ENCODE measurements at regions not wholly inside any gene's neighbourhood (a gene's known extent, or its start where the extent isn't known, plus 50 kb on each side); places are given as distances from the start of the nearest gene placed in this dataset.

- TF ChIP-seq TAF1 (IDR thresholded peaks at IDR 0.05; ENCODE audit: borderline replicate concordance, insufficient read depth, low read length) (no peak), POLR2AphosphoS5 (IDR thresholded peaks at IDR 0.05; ENCODE audit: low read depth, low read length) (no peak), SIN3A (IDR thresholded peaks at IDR 0.05; ENCODE audit: borderline replicate concordance, insufficient read depth, low read length) (no peak), FOXP2 (optimal IDR thresholded peaks at IDR 0.05; ENCODE audit: borderline replicate concordance, extremely low read depth, extremely low read length, insufficient read depth) (no peak), REST (IDR thresholded peaks at IDR 0.05; ENCODE audit: insufficient read depth in 1 of 2, low read depth in 2 of 2, low read length in 2 of 2) (no peak)
These were observed 89.0 kb upstream of the SFSWAP start for GRCh38 chr12:131621701-131622421.

GRCh38 chr12:131622422-131622955 is 88.4 kb upstream of the SFSWAP start:
- TF ChIP-seq FOXP2 (optimal IDR thresholded peaks at IDR 0.05; ENCODE audit: borderline replicate concordance, extremely low read depth, extremely low read length, insufficient read depth) (no peak), TAF1 (IDR thresholded peaks at IDR 0.05; ENCODE audit: borderline replicate concordance, insufficient read depth, low read length) (no peak), SIN3A (IDR thresholded peaks at IDR 0.05; ENCODE audit: borderline replicate concordance, insufficient read depth, low read length) (no peak), REST (IDR thresholded peaks at IDR 0.05; ENCODE audit: insufficient read depth in 1 of 2, low read depth in 2 of 2, low read length in 2 of 2) (no peak), POLR2AphosphoS5 (IDR thresholded peaks at IDR 0.05; ENCODE audit: low read depth, low read length) (no peak)

GRCh38 chr12:131623404-131624368 is 87.2 kb upstream of the SFSWAP start:
- peak in 1 of 2 experiments; percentile 55; a peak in 1 of 4 replicates for TF ChIP-seq REST (IDR thresholded peaks at IDR 0.05; ENCODE audit: insufficient read depth in 1 of 2, low read depth in 2 of 2, low read length in 2 of 2)

GRCh38 chr12:131628023-131628740 is 82.7 kb upstream of the SFSWAP start:
- TF ChIP-seq FOXP2 (optimal IDR thresholded peaks at IDR 0.05; ENCODE audit: borderline replicate concordance, extremely low read depth, extremely low read length, insufficient read depth), result no peak
- TF ChIP-seq REST (IDR thresholded peaks at IDR 0.05; ENCODE audit: insufficient read depth in 1 of 2, low read depth in 2 of 2, low read length in 2 of 2), result no peak
- no peak for TF ChIP-seq POLR2AphosphoS5 (IDR thresholded peaks at IDR 0.05; ENCODE audit: low read depth, low read length)
- TF ChIP-seq TAF1 (IDR thresholded peaks at IDR 0.05; ENCODE audit: borderline replicate concordance, insufficient read depth, low read length), result no peak
- no peak for TF ChIP-seq SIN3A (IDR thresholded peaks at IDR 0.05; ENCODE audit: borderline replicate concordance, insufficient read depth, low read length)

All from PFSK-1 (cell line).